ENCODE measurements at regions not wholly inside any gene's neighbourhood (a gene's known extent, or its start where the extent isn't known, plus 50 kb on each side); places are given as distances from the start of the nearest gene placed in this dataset.
A peak's percentile ranks its signal among the peaks of the same experiment; 100 is the strongest.

- TF ChIP-seq CTCF (IDR thresholded peaks at IDR 0.05; ENCODE audit: insufficient read depth, low read length) = peak; percentile 24
- peak; percentile 4 for DNase-seq (ENCODE audit: low read depth)
- H3K4me3 ChIP-seq (ENCODE audit: low read depth, low read length) = no peak overlapping the region
These were observed 279.9 kb downstream of the RPS29 start for GRCh38 chr14:49306152-49306751.

- peak; percentile 25 for DNase-seq (ENCODE audit: low read depth)
- no peak for TF ChIP-seq CTCF (IDR thresholded peaks at IDR 0.05; ENCODE audit: insufficient read depth, low read length)
- no peak overlapping the region for H3K4me3 ChIP-seq (ENCODE audit: low read depth, low read length)
These were observed 282.1 kb downstream of the RPS29 start for GRCh38 chr14:49303946-49304516.

GRCh38 chr14:49297102-49297501 lies 289.1 kb downstream of the RPS29 start:
- no peak overlapping the region for H3K4me3 ChIP-seq (ENCODE audit: low read depth, low read length)
- DNase-seq (ENCODE audit: low read depth) = no peak
- TF ChIP-seq CTCF (IDR thresholded peaks at IDR 0.05; ENCODE audit: insufficient read depth, low read length) = no peak

GRCh38 chr14:49294621-49295148 lies 291.5 kb downstream of the RPS29 start:
- DNase-seq (ENCODE audit: low read depth) = no peak
- H3K4me3 ChIP-seq (ENCODE audit: low read depth, low read length) = no peak overlapping the region
- no peak for TF ChIP-seq CTCF (IDR thresholded peaks at IDR 0.05; ENCODE audit: insufficient read depth, low read length)

GRCh38 chr14:49287004-49287403 lies 299.2 kb downstream of the RPS29 start:
- H3K4me3 ChIP-seq (ENCODE audit: low read depth, low read length) = no peak overlapping the region
- no peak for TF ChIP-seq CTCF (IDR thresholded peaks at IDR 0.05; ENCODE audit: insufficient read depth, low read length)
- no peak for DNase-seq (ENCODE audit: low read depth)

GRCh38 chr14:49286257-49286983 lies 299.8 kb downstream of the RPS29 start:
- no peak for DNase-seq (ENCODE audit: low read depth)
- no peak for TF ChIP-seq CTCF (IDR thresholded peaks at IDR 0.05; ENCODE audit: insufficient read depth, low read length)
- no peak overlapping the region for H3K4me3 ChIP-seq (ENCODE audit: low read depth, low read length)

All from fibroblast of the aortic adventitia (primary cell).